ENCODE measurements at regions not wholly inside any gene's neighbourhood (a gene's known extent, or its start where the extent isn't known, plus 50 kb on each side); places are given as distances from the start of the nearest gene placed in this dataset.

DNA sequence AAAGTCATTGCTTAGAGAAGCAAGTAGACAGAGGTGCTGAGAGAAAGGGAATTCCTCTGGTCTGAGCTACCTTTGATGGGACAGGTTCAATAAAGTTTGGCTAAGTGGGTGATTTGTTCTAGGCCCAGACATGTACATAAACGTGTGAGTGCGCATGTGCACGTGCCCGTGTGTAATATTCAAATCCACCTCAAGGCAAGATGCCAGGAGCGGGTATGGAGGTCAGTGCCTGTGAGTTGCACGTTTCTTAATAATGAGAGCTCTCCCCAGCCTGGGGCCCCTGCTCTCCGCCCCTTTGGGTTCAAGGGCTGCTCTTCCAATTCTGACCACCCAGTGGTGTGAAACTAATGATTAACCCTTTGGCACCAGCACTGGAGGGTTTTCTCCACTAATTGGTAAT lies 53.8 kb upstream of the LMO4 start (continued):
- TF ChIP-seq, protein P1, sequence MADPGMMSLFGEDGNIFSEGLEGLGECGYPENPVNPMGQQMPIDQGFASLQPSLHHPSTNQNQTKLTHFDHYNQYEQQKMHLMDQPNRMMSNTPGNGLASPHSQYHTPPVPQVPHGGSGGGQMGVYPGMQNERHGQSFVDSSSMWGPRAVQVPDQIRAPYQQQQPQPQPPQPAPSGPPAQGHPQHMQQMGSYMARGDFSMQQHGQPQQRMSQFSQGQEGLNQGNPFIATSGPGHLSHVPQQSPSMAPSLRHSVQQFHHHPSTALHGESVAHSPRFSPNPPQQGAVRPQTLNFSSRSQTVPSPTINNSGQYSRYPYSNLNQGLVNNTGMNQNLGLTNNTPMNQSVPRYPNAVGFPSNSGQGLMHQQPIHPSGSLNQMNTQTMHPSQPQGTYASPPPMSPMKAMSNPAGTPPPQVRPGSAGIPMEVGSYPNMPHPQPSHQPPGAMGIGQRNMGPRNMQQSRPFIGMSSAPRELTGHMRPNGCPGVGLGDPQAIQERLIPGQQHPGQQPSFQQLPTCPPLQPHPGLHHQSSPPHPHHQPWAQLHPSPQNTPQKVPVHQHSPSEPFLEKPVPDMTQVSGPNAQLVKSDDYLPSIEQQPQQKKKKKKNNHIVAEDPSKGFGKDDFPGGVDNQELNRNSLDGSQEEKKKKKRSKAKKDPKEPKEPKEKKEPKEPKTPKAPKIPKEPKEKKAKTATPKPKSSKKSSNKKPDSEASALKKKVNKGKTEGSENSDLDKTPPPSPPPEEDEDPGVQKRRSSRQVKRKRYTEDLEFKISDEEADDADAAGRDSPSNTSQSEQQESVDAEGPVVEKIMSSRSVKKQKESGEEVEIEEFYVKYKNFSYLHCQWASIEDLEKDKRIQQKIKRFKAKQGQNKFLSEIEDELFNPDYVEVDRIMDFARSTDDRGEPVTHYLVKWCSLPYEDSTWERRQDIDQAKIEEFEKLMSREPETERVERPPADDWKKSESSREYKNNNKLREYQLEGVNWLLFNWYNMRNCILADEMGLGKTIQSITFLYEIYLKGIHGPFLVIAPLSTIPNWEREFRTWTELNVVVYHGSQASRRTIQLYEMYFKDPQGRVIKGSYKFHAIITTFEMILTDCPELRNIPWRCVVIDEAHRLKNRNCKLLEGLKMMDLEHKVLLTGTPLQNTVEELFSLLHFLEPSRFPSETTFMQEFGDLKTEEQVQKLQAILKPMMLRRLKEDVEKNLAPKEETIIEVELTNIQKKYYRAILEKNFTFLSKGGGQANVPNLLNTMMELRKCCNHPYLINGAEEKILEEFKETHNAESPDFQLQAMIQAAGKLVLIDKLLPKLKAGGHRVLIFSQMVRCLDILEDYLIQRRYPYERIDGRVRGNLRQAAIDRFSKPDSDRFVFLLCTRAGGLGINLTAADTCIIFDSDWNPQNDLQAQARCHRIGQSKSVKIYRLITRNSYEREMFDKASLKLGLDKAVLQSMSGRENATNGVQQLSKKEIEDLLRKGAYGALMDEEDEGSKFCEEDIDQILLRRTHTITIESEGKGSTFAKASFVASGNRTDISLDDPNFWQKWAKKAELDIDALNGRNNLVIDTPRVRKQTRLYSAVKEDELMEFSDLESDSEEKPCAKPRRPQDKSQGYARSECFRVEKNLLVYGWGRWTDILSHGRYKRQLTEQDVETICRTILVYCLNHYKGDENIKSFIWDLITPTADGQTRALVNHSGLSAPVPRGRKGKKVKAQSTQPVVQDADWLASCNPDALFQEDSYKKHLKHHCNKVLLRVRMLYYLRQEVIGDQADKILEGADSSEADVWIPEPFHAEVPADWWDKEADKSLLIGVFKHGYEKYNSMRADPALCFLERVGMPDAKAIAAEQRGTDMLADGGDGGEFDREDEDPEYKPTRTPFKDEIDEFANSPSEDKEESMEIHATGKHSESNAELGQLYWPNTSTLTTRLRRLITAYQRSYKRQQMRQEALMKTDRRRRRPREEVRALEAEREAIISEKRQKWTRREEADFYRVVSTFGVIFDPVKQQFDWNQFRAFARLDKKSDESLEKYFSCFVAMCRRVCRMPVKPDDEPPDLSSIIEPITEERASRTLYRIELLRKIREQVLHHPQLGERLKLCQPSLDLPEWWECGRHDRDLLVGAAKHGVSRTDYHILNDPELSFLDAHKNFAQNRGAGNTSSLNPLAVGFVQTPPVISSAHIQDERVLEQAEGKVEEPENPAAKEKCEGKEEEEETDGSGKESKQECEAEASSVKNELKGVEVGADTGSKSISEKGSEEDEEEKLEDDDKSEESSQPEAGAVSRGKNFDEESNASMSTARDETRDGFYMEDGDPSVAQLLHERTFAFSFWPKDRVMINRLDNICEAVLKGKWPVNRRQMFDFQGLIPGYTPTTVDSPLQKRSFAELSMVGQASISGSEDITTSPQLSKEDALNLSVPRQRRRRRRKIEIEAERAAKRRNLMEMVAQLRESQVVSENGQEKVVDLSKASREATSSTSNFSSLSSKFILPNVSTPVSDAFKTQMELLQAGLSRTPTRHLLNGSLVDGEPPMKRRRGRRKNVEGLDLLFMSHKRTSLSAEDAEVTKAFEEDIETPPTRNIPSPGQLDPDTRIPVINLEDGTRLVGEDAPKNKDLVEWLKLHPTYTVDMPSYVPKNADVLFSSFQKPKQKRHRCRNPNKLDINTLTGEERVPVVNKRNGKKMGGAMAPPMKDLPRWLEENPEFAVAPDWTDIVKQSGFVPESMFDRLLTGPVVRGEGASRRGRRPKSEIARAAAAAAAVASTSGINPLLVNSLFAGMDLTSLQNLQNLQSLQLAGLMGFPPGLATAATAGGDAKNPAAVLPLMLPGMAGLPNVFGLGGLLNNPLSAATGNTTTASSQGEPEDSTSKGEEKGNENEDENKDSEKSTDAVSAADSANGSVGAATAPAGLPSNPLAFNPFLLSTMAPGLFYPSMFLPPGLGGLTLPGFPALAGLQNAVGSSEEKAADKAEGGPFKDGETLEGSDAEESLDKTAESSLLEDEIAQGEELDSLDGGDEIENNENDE (IDR thresholded peaks at IDR 0.05; ENCODE audit: insufficient replicate concordance, low read length): no peak
- TF ChIP-seq BACH1 (IDR thresholded peaks at IDR 0.05; ENCODE audit: low read length) (no peak), KDM1A (IDR thresholded peaks at IDR 0.05; ENCODE audit: borderline replicate concordance, low read length) (no peak), BRCA1 (IDR thresholded peaks at IDR 0.05; ENCODE audit: low read depth, low read length) (no peak)
